GM23338 (cell line): ENCODE measurements at regions not wholly inside any gene's neighbourhood (a gene's known extent, or its start where the extent isn't known, plus 50 kb on each side); places are given as distances from the start of the nearest gene placed in this dataset.

Source experiments
- CREB1 ChIP-seq: fragments of 250-450 bp; sonication (Bioruptor Pico); IDR thresholded peaks from 2 replicates; pipeline ENCODE4 v1.5.0; 2020; ENCODE audit warnings: low read depth, mild to moderate bottlenecking, moderate library complexity
- EZH2 ChIP-seq: fragments of 200-600 bp; sonication (generic); IDR thresholded peaks from one replicate; pipeline ENCODE4 v1.8.0; 2017; ENCODE audit warnings: antibody characterized with exemption, mild to moderate bottlenecking, low read depth; ENCODE audit not compliant: unreplicated experiment
- EZH2phosphoT487 ChIP-seq: fragments of 200-600 bp; sonication (generic); IDR thresholded peaks from one replicate; pipeline ENCODE4 v1.8.1; 2018; ENCODE audit warnings: antibody characterized with exemption; ENCODE audit not compliant: unreplicated experiment
- JUNB ChIP-seq: IDR thresholded peaks from one replicate; pipeline ENCODE4 v1.6.1; 2016; ENCODE audit warnings: antibody characterized with exemption; ENCODE audit not compliant: unreplicated experiment
- NANOG ChIP-seq: IDR thresholded peaks from 2 replicates; pipeline ENCODE4 v1.6.1; 2016; ENCODE audit warnings: antibody characterized with exemption, borderline replicate concordance
- POLR2AphosphoS5 ChIP-seq: IDR thresholded peaks from 2 replicates; pipeline ENCODE4 v1.6.1; 2016; ENCODE audit warnings: antibody characterized with exemption, low read depth
- ZNF331 ChIP-seq: fragments of 250-450 bp; sonication (Bioruptor Pico); IDR thresholded peaks from 2 replicates; pipeline ENCODE4 v1.5.0; 2020; ENCODE audit warnings: low read depth, mild to moderate bottlenecking, moderate library complexity
- TF ChIP-seq, protein P1 (sequence below), 2 experiments: fragments of 200-600 bp in 1 of 2; sonication (generic) in 1 of 2; conservative IDR thresholded peaks; 2 replicates each; pipeline versions ENCODE4 v1.5.1 to v1.6.1; 2016 to 2017; ENCODE audit warnings: antibody characterized with exemption in 2 of 2, low read depth in 2 of 2, mild to moderate bottlenecking in 2 of 2, moderate library complexity in 1 of 2
- TF ChIP-seq, protein P2 (sequence below): IDR thresholded peaks from one replicate; pipeline ENCODE4 v1.6.1; 2018; ENCODE audit warnings: antibody characterized with exemption; ENCODE audit not compliant: unreplicated experiment

- TF ChIP-seq, protein P1, sequence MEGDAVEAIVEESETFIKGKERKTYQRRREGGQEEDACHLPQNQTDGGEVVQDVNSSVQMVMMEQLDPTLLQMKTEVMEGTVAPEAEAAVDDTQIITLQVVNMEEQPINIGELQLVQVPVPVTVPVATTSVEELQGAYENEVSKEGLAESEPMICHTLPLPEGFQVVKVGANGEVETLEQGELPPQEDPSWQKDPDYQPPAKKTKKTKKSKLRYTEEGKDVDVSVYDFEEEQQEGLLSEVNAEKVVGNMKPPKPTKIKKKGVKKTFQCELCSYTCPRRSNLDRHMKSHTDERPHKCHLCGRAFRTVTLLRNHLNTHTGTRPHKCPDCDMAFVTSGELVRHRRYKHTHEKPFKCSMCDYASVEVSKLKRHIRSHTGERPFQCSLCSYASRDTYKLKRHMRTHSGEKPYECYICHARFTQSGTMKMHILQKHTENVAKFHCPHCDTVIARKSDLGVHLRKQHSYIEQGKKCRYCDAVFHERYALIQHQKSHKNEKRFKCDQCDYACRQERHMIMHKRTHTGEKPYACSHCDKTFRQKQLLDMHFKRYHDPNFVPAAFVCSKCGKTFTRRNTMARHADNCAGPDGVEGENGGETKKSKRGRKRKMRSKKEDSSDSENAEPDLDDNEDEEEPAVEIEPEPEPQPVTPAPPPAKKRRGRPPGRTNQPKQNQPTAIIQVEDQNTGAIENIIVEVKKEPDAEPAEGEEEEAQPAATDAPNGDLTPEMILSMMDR (conservative IDR thresholded peaks at IDR 0.05; ENCODE audit: low read depth in 2 of 2), result no peak
- TF ChIP-seq CREB1 (CRISPR knock-in tag) (no peak), EZH2phosphoT487 (no peak), POLR2AphosphoS5 (no peak), JUNB (no peak), EZH2 (no peak), ZNF331 (no peak), NANOG (no peak)
- TF ChIP-seq, protein P2, sequence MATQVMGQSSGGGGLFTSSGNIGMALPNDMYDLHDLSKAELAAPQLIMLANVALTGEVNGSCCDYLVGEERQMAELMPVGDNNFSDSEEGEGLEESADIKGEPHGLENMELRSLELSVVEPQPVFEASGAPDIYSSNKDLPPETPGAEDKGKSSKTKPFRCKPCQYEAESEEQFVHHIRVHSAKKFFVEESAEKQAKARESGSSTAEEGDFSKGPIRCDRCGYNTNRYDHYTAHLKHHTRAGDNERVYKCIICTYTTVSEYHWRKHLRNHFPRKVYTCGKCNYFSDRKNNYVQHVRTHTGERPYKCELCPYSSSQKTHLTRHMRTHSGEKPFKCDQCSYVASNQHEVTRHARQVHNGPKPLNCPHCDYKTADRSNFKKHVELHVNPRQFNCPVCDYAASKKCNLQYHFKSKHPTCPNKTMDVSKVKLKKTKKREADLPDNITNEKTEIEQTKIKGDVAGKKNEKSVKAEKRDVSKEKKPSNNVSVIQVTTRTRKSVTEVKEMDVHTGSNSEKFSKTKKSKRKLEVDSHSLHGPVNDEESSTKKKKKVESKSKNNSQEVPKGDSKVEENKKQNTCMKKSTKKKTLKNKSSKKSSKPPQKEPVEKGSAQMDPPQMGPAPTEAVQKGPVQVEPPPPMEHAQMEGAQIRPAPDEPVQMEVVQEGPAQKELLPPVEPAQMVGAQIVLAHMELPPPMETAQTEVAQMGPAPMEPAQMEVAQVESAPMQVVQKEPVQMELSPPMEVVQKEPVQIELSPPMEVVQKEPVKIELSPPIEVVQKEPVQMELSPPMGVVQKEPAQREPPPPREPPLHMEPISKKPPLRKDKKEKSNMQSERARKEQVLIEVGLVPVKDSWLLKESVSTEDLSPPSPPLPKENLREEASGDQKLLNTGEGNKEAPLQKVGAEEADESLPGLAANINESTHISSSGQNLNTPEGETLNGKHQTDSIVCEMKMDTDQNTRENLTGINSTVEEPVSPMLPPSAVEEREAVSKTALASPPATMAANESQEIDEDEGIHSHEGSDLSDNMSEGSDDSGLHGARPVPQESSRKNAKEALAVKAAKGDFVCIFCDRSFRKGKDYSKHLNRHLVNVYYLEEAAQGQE, result no peak
Observed at GRCh38 chr12:87608321-87608720, 420.9 kb downstream of the C12orf50 start.
